HEK293T (cell line): ENCODE measurements at regions not wholly inside any gene's neighbourhood (a gene's known extent, or its start where the extent isn't known, plus 50 kb on each side); places are given as distances from the start of the nearest gene placed in this dataset.

Source experiments
- ARNT ChIP-seq: fragments of 450-650 bp; IDR thresholded peaks from 2 replicates; pipeline ENCODE4 v1.6.1; 2017; ENCODE audit warnings: mild to moderate bottlenecking
- BHLHE40 ChIP-seq: fragments of 450-650 bp; IDR thresholded peaks from 2 replicates; pipeline ENCODE4 v1.6.1; 2016; ENCODE audit warnings: mild to moderate bottlenecking, moderate library complexity, borderline replicate concordance
- CTBP1 ChIP-seq: fragments of 450-650 bp; IDR thresholded peaks from 2 replicates; pipeline ENCODE4 v1.6.1; 2016; ENCODE audit warnings: borderline replicate concordance
- ELF4 ChIP-seq: fragments of 450-650 bp; IDR thresholded peaks from 2 replicates; pipeline ENCODE4 v1.6.1; 2017; ENCODE audit warnings: antibody characterized with exemption
- FOXA1 ChIP-seq: fragments of 450-650 bp; IDR thresholded peaks from 2 replicates; pipeline ENCODE4 v1.6.1; 2016; ENCODE audit warnings: mild to moderate bottlenecking
- FOXM1 ChIP-seq: fragments of 450-650 bp; IDR thresholded peaks from 2 replicates; pipeline ENCODE4 v1.6.1; 2017; ENCODE audit warnings: mild to moderate bottlenecking, borderline replicate concordance
- HDGF ChIP-seq: fragments of 450-650 bp; IDR thresholded peaks from 2 replicates; pipeline ENCODE4 v1.6.1; 2017; ENCODE audit warnings: antibody characterized with exemption, borderline replicate concordance
- LEF1 ChIP-seq: fragments of 450-650 bp; IDR thresholded peaks from 2 replicates; pipeline ENCODE4 v1.6.1; 2017; ENCODE audit warnings: mild to moderate bottlenecking, borderline replicate concordance
- NFRKB ChIP-seq: fragments of 450-650 bp; IDR thresholded peaks from 2 replicates; pipeline ENCODE4 v1.6.1; 2016; ENCODE audit warnings: mild to moderate bottlenecking, moderate library complexity
- PKNOX1 ChIP-seq: fragments of 450-650 bp; IDR thresholded peaks from 2 replicates; pipeline ENCODE4 v1.6.1; 2016
- SP1 ChIP-seq: fragments of 450-650 bp; IDR thresholded peaks from 2 replicates; pipeline ENCODE4 v1.6.1; 2017
- TARDBP ChIP-seq: fragments of 450-650 bp; IDR thresholded peaks from 2 replicates; pipeline ENCODE4 v1.6.1; 2016

- TF ChIP-seq ARNT (no peak), NFRKB (no peak), TARDBP (no peak), LEF1 (no peak), SP1 (no peak), ELF4 (no peak), FOXA1 (no peak), FOXM1 (no peak), BHLHE40 (no peak), HDGF (no peak), PKNOX1 (no peak), CTBP1 (no peak)
These were observed 164.3 kb downstream of the FCRL5 start for GRCh38 chr1:157388057-157388456.
